HG03520 (cell line): ENCODE measurements at regions not wholly inside any gene's neighbourhood (a gene's known extent, or its start where the extent isn't known, plus 50 kb on each side); places are given as distances from the start of the nearest gene placed in this dataset.

ENCODE experiments used
- ATAC-seq: cut with Tn5 transposase; IDR thresholded peaks from one replicate; pipeline ENCODE4 v1.9.1; 2021; ENCODE audit warnings: mild to moderate bottlenecking, moderate library complexity; ENCODE audit not compliant: unreplicated experiment

DNA sequence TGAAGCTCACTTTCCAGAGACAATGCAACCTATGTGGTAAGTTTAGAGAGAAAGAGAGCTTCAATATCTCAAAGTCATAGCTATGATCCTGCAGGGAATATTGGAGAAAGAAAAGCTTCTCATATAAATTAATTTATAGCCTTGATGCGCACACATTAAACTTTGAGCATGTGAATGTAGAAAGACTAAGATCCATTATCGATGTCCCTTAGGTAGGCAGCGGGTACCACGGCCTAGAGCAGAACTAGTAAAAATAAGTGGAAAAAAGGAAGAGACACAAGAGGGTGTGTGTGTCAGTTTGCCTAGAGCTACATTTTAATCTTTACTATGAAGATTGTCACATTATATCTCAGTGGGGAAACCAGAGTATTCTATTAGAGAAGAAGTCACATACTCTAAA is 685.6 kb downstream of the AMY1C start:
- no peak for ATAC-seq

DNA sequence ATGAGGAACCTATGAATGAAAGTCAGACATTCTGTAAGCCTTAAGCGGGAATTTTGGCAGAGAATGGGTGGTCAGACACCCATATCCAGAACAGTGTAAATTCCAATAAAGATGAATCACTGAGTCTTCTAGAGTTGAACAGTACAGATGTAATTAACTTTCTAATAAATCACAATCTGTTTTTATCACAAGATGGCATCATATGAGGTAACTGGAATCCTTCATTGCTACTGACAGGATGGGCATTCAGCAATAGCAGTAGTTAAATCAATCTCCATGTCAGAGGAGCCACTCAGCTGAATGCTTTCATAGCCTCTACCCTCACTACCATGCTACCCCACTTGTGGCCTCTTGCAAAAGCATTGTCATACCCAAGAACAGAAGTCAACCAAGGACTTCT is 690.3 kb downstream of the AMY1C start:
- no peak for ATAC-seq

DNA sequence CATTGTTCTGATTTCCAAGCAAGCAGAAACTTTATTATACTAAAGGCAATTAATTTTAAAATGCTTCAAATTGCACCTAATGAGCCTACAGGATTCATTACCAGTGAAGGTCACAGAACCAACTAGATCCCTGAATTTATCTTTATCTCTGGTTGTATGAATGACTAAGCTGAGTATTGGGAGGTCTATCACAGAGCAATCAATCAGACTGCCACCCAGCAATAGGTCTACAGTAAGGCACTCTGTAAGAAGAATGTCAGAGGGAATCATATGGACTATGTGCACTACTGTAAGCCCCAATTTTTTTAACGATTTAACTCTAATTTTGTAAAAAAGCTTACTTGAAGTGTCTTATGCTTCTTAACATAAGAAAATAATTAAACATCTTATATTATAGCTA is 707.0 kb downstream of the AMY1C start:
- ATAC-seq, result no peak

DNA sequence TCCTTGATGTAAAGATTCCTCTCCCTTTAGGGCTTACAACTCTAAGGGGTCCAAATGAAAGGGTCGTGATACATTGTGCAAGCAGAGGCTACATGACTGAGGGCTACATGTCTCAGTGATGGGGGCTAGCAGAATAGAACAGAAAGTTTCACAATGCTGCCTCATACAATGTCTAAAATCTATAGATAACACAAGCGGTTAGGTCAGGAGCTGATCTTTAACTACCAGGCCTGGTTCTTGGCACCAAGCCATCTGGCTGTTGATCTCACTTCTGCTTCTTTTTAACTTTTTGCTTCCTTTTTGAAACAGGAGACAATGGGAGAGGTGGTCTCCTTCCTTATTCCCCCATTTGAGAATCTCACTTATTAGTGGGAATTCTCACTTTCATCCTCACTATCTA is 710.2 kb downstream of the AMY1C start:
- no peak for ATAC-seq

DNA sequence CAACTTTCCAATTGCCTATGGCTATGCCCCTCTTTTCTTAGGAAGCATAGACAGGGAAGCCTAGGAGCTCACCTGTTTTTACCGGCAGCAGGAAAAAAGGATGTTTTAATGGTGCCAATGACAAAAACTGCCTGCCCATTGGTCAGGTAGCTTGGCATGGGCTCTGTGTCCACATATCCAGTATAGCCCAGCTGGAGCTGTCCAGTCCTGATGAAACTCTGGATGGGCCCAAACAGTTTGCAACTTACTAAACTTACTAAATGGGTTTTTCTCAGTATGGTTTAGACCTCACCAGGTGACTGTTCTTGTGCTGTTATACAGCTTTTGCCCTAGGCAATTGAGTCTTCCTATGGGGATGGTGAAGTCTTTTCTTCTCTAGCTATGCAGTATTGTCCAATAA is 711.2 kb downstream of the AMY1C start:
- no peak for ATAC-seq

DNA sequence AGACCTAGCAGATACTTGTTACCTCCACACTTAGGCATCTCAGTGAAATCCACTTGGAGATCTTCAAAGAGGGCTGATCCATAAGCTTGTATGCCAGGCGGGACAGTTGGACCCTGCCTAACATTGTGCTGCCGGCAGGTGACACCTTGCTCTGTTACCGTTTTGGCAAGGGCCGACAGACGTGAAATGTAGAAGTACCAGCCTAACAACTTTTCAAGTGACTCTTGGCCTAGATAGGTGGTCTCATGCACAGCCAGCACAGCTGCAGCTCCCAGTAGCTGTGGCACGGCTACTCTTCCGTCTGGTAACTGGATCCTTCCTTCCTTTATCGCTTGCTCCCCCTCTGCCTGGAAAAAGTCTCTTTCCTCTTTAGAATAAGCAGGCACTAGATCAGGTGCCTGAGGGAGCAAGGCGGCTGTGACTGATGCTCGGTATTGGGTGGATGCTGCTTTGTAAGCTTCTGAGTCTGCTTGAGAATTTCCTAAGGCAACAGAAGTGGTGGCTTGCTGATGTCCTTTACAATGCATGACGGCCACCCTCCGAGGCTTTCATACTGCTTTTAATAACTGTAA is 713.5 kb downstream of the AMY1C start:
- ATAC-seq, result no peak

DNA sequence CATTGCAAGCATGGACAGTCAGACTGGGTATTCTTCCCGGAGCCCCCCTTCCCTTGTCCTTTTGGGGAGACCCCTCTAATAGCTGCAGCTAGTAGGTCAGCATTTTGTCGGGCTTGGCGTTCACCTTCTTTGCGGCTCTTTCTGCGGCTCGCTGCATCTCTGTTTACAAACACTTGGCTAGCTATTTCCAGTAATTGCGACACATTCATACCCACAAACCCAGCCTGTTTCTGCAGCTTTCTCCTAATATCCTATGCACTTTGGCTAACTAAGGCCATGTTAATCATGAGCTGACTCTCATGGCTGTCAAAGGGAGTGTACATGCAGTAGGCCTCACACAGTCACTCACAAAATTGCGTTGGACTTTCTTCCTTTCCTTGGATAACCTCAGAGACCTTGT is 716.4 kb downstream of the AMY1C start:
- no peak for ATAC-seq

DNA sequence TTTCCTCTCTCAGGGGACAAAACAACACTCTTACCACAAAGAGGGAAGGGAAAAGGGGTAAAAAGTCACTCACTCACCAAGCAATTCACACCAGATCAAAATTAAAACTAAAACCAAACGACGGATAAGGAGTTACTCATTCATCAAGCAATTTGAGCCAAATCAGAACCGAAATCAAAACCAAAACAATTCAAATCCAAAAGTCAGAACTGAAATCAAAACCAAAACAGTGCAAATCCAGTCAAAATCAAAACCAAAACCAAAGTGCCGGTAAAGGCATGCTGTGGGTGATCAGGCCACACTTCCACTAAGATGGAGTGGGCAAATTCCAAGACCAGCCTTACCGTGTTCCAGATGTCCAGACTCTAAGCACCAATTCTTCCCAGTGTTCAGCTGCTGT is 717.9 kb downstream of the AMY1C start:
- peak; percentile 68 for ATAC-seq

DNA sequence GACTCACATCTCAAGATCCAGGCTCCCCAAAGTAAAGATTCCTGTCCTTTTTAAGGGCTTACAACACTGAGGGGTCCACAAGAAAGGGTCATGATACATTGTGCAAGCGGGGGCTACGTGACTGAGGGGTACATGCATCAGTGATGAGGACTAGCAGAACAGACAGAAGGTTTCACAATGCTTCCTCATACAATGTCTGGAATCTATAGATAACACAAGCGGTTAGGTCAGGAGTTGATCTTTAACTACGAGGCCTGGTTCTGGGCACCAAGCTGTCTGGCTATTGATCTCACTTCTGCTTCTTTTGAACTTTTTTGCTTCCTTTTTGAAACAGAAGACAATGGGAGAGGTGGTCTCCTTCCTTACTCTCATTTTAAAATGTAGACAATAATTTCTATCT is 718.6 kb downstream of the AMY1C start:
- no peak for ATAC-seq

DNA sequence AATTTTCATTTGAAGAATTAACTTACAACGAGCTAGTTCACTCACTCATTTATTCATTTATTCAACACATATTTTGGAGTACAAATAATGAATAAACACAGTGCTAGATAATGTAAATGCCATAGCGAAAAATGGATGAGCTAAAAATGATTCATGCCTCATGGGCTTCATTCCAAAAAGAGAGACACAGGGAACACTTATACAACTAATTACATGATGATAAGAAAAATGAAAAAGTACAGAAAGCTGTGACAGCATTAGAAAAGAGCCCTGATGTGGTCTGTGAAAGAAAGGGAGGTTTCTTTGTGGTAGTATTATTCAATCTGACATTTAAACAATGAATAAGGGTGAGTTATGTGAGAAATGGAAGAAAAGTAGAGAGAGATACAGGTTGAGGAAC is 726.4 kb downstream of the AMY1C start:
- no peak for ATAC-seq

DNA sequence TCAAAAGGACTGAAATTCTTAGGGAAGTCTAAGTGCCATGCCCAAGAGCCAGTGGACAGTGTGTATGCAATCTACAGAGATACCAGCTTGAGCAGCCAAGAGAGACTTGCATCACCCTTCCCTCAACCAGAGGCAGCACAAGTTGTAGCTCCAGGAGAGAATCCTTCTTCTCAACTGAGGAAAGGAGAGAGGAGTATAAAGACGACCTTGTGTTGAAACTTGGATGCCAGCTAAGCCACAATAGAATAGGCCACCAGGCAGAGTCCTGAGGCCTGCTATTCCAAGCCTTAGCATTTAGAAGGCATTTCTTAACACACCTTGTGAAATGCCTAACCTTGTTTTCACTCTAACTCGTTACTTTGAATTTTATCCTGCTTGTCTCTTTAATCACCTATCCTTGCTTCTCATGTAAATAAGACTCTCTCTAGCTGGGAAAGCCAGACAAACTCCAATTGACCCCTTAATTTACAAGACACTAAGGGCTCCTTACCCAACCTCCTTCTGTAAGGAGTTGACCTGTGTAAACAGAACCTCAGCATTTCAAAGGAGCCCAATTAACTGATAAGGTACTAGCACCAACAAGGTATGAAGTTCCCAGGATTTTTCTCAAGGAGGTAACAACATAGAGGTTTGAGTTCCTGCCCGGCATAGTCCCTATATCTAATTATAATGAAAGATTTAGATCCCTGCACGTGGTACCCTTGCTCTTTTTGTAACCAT is 738.8 kb downstream of the AMY1C start:
- ATAC-seq, result no peak

DNA sequence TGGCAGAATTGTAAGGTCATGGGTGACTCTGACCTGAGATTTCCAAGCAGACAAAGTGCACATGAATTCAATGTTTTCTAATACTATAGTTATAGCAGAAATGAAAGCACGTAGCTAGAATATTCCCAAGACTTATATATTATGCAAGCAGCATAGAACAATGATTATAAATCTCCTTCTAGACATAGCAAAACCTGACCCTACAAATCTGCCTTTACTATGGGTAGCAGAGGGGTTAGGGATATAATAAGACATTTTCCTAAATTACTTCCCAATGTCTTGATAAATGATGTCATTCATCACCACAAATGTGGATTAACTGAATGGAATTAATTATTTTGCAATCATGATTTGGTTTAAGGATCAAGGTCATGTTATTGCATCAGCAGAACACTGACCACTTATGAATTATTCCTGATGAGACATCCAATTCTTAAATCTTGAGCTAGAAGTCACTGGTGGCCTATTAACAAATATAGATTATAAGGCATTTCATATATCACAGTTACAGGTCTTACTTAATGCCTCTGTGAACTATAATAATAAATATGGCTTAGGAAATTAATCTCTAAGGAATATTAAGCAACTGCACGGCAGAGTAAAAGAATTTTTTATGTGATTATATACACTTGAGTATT is 776.6 kb downstream of the AMY1C start:
- ATAC-seq, result no peak

DNA sequence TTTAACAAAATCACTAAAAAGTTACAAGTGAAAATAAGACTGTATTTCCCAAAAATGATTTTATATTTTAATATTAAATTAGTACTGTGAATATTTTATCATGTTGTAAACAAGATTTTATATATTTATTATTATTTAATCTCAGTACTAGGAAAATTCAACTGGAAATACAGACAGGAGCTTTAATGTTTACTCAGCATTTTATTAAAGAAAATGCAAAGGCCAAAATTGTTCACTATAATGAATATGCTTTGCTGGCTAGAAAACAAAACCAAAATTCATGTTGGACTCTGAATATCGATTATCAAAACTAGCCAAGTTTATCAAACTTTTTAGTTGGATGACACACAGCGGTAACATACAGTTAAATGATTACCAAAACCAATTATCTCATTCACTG is 782.3 kb downstream of the AMY1C start:
- ATAC-seq, result no peak

DNA sequence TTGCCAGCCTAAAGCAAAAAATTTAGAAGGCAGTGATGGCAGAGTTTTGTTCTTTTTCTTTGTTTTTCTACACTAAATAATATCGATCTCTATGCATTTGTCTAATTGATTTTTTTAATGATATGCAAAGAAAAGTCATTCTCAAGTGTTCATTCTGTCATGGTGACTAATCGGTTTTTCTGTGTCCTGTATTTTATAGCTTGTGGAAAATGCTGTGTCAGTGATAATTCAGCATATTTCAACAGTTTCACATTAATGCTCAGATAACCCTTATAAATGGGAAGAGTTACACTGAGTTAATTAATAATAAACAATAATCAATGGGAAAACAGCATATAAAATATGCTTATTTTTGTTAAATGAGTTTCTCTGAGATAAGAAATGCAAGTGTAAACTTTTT is 824.9 kb downstream of the AMY1C start:
- no peak for ATAC-seq

DNA sequence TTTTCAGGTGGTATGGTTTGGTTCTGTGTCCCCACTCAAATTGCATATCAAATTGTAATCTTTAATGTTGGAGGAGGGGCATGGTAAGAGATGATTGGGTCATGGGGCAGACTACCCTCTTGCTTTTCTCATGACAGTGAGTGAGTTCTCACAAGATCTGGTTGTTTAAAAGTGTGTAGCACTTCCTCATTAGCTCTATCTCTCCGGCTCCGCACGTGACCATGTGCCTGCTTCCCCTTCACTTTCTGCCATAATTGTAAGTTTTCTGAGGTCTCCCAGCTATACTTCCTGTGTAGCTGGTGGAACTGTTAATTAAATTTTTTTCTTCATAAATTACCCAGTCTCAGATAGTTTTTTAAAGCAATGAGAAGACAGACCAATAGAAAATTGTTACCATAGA is 843.2 kb downstream of the AMY1C start:
- ATAC-seq, result peak; percentile 57

DNA sequence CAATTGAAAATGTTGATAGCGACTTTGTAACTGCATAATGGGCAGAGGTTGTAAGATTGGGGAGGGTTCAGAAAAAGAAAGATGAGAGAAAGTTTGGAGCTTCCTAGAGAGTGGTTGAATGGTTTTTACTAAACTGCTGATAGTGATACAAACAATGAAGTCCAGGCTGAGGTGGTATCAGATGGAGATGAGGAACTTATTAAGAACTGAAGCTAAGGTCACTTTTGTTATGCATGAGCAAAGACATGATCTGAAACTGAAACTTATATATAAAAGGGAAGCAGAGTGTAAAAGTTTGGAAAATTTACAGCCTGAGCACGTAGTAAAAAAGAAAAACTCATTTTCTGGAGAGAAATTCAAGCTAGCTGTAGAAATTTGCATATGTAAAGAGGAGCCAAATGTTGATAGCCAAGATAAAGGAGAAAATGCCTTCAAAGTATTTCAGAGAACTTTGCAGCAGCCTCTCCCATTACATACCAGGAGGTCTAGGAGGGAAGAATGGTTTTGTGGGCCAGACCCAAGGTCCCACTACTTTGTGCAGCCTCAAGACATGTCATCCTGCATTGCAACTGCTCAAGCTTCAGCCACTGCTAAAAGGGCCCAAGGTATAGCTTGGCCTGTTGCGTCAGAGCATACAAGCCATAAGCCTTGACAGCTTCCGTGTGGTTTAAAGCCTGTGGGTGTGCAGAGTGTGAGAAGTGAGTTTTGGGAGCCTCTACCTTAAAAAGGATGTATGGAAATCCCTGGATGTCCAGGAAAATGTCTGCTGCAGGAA is 843.9 kb downstream of the AMY1C start:
- peak; percentile 50 for ATAC-seq

DNA sequence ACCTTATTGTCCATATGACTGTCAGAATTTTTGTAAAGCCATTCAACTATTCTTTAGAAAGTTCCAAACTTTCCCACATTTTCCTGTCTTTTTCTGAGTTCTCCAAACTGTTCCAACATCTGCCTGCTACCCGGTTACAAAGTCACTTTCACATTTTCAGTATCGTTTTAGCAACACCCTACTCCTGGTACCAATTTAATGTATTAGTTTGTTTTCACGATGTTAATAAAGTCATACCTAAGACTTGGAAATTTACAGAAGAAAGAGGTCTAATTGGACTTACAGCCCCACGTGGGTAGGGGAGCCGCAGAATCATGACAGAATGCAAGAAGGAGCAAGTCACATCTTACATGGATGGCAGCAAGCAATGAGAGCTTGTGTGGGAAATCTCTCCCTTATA is 867.8 kb downstream of the AMY1C start:
- ATAC-seq, result no peak

DNA sequence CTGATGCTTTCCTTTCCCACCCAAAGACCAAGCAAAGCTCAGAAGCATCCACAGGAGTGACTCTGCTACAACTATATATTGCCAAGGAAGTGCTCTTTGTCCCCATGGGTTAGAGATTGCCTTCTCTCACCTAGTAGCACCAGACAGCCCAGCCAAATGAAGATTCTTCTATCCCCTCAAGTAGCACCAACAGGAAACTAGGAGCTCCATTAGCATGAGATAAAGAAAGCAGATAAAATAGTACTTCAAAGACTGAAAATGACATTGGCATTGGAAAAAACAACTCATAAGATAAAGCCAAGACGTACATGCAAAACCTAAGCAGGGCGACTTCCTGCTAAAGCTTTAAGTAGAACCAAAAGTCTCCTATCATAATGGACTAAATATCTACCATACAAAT is 871.5 kb downstream of the AMY1C start:
- ATAC-seq, result no peak

DNA sequence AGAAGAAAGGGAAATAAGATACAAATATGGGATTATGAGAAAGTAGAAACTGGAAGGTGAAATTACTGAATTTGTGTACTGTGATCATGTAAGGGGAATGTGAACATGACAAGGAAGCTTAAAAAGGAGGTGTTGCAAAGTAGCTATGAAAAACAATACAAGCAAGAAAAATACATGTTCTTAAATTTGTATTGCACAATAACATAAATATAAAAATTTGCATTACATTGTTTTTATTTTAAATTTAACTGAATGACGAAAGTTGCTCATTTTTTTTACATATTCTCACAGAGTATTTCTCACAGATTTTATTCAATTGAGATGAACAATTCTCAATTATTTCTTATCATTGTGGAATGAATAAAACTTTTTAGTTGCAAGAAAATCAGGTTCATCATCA is 874.8 kb downstream of the AMY1C start:
- ATAC-seq, result no peak

DNA sequence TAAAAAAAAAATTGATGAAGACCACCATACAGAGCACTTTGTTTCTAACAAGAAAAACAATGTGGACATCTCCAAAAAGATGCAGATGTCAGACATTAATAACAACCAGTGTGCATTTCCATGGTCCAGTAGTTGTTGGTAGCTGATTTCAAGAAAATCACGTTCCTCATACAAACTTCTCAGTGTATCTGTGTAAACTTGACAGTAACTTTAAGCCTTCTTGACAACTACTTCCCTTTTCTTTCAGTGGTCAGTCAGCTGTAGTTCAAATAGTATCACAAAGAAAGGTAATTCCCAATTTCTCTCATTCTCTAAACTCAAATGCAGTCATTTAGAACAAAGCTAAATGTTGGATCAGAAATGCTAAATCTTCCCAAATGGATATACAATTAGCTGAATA is 879.9 kb downstream of the AMY1C start:
- no peak for ATAC-seq

DNA sequence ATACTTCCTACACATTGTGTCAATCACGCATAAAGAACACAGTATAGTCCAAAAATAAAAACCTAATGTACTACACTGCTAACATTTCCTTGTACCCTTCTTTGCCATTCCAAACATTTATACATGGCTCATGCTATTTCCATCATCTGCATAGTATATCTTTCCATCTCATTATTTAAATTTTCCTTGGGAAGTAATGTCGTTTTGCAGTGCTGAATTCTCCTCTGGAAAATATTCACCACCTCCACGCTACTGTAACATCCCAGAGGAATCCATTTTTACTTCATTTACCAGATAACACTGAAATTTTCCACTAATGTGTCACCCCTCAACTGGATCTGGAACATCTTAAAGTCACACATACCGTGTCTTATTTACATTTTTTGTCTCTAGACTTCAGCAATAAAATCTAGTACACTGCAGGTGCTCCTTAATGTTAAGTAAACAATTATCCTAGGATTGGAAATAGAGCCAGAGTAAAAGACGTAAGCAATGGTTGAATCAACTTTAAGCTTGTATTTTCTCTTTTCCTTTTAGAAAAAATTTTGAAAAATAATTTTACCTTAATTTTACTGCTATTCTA is 881.0 kb downstream of the AMY1C start:
- ATAC-seq, result no peak
